IMR-90 (cell line): ENCODE measurements at regions not wholly inside any gene's neighbourhood (a gene's known extent, or its start where the extent isn't known, plus 50 kb on each side); places are given as distances from the start of the nearest gene placed in this dataset.
A peak's percentile ranks its signal among the peaks of the same experiment; 100 is the strongest.

ENCODE experiments used
- ATAC-seq: fragments of 200-7000 bp; cut with Tn5 transposase; 2 replicates; pipeline ENCODE4 v1.9.1; 2020; ENCODE audit warnings: low read depth, mild to moderate bottlenecking, moderate library complexity
- BruUV-seq: library from RNA; stranded (reverse); fragments of 400-500 nt; replicated peaks from 2 replicates; lab custom pipeline; 2021; lab: Mats Ljungman, UMichigan
- CTCF ChIA-PET: fragments of 300-600 bp; formaldehyde crosslinking; extraction: SDS; loops from one replicate; lab custom pipeline; 2021; ENCODE audit warnings: antibody characterized with exemption; lab: Yijun Ruan, JAX
- POLR2A ChIA-PET: fragments of 300-600 bp; sonication (Branson Sonifier 250); formaldehyde crosslinking; loops from one replicate; lab custom pipeline; 2022; ENCODE audit warnings: antibody characterized with exemption; ENCODE audit not compliant: unreplicated experiment; lab: Charles Lee
- DNase-seq: peaks from one replicate; pipeline ENCODE4 v3.0.0; 2013
- H2AFZ ChIP-seq: replicated peaks from 2 replicates; pipeline ENCODE3; 2013; ENCODE audit warnings: low read length, mild to moderate bottlenecking; ENCODE audit not compliant: poor library complexity
- H2AK5ac ChIP-seq: 2 replicates; pipeline ENCODE4 v1.6.1; 2013; ENCODE audit warnings: low read depth, low read length, inconsistent platforms
- H2AK9ac ChIP-seq: replicated peaks from 2 replicates; pipeline ENCODE3; 2013; ENCODE audit warnings: mild to moderate bottlenecking, low read depth, low read length, moderate library complexity; ENCODE audit not compliant: poor library complexity
- H2BK120ac ChIP-seq: 2 replicates; pipeline ENCODE4 v1.6.1; 2013; ENCODE audit warnings: low read depth, low read length, inconsistent platforms
- H2BK15ac ChIP-seq: 3 replicates; pipeline ENCODE4 v1.6.1; 2013; ENCODE audit warnings: low read depth, low read length, inconsistent platforms
- H2BK20ac ChIP-seq: 2 replicates; pipeline ENCODE4 v1.6.1; 2013; ENCODE audit warnings: low read depth, mild to moderate bottlenecking, inconsistent platforms, low read length, moderate library complexity
- H2BK5ac ChIP-seq: 2 replicates; pipeline ENCODE4 v1.6.1; 2013; ENCODE audit warnings: mild to moderate bottlenecking, low read depth, low read length, inconsistent platforms; ENCODE audit not compliant: poor library complexity, severe bottlenecking
- H3K14ac ChIP-seq: replicated peaks from 2 replicates; pipeline ENCODE4 v1.6.1; 2013; ENCODE audit warnings: low read depth, low read length, inconsistent platforms
- H3K18ac ChIP-seq: 2 replicates; pipeline ENCODE4 v1.6.1; 2013; ENCODE audit warnings: low read depth, low read length, control low read depth
- H3K23ac ChIP-seq: 2 replicates; pipeline ENCODE4 v1.6.1; 2013; ENCODE audit warnings: low read depth, low read length, inconsistent platforms
- H3K27ac ChIP-seq: 2 replicates; pipeline ENCODE4 v1.5.1; 2013; ENCODE audit warnings: mild to moderate bottlenecking, control low read depth, low read length; ENCODE audit not compliant: insufficient read depth
- H3K27me3 ChIP-seq: 2 replicates; pipeline ENCODE4 v1.6.1; 2013; ENCODE audit warnings: low read length; ENCODE audit not compliant: control insufficient read depth, insufficient read depth
- H3K36me3 ChIP-seq: 2 replicates; pipeline ENCODE4 v1.6.1; 2013; ENCODE audit warnings: low read length, mixed read lengths; ENCODE audit not compliant: control insufficient read depth, insufficient read depth
- H3K4ac ChIP-seq: 2 replicates; pipeline ENCODE4 v1.6.1; 2013; ENCODE audit warnings: low read depth, low read length, inconsistent platforms
- H3K4me1 ChIP-seq: 2 replicates; pipeline ENCODE4 v1.6.1; 2013; ENCODE audit warnings: low read length, mixed read lengths; ENCODE audit not compliant: control insufficient read depth, insufficient read depth
- H3K4me2 ChIP-seq: 2 replicates; pipeline ENCODE4 v1.6.1; 2013; ENCODE audit warnings: low read depth, mild to moderate bottlenecking, control low read depth, low read length, moderate library complexity
- H3K4me3 ChIP-seq: 2 replicates; pipeline ENCODE4 v1.5.1; 2013; ENCODE audit warnings: low read depth, mild to moderate bottlenecking, control low read depth, low read length, moderate library complexity; ENCODE audit not compliant: insufficient read depth
- H3K56ac ChIP-seq: 2 replicates; pipeline ENCODE4 v1.6.1; 2013; ENCODE audit warnings: low read length, inconsistent platforms; ENCODE audit not compliant: insufficient read depth; ENCODE audit errors: extremely low read depth
- H3K79me1 ChIP-seq, 2 experiments: 2 replicates each; pipeline ENCODE4 v1.6.1; 2013; ENCODE audit warnings: low read length in 2 of 2, inconsistent platforms in 1 of 2, low read depth in 1 of 2
- H3K9ac ChIP-seq: 2 replicates; pipeline ENCODE4 v1.6.1; 2013; ENCODE audit warnings: low read depth, low read length, control low read depth
- H3K9me1 ChIP-seq: 2 replicates; pipeline ENCODE4 v1.6.1; 2013; ENCODE audit warnings: low read length, inconsistent platforms; ENCODE audit not compliant: insufficient read depth
- H3K9me3 ChIP-seq: 2 replicates; pipeline ENCODE4 v1.6.1; 2013; ENCODE audit warnings: low read length; ENCODE audit not compliant: control insufficient read depth, insufficient read depth
- H4K20me1 ChIP-seq: 2 replicates; pipeline ENCODE4 v1.6.1; 2013; ENCODE audit warnings: low read length, inconsistent platforms; ENCODE audit not compliant: insufficient read depth
- H4K5ac ChIP-seq: 2 replicates; pipeline ENCODE4 v1.6.1; 2013; ENCODE audit warnings: mild to moderate bottlenecking, low read depth, low read length, control low read depth
- H4K8ac ChIP-seq, 2 experiments: 2 replicates each; pipeline ENCODE4 v1.6.1; 2013; ENCODE audit warnings: low read depth in 2 of 2, low read length in 2 of 2, control low read depth in 1 of 2, inconsistent platforms in 1 of 2
- H4K91ac ChIP-seq: 2 replicates; pipeline ENCODE4 v1.6.1; 2013; ENCODE audit warnings: low read depth, low read length, inconsistent platforms; ENCODE audit not compliant: insufficient read depth
- CHD1 ChIP-seq: IDR thresholded peaks from 2 replicates; pipeline ENCODE4 v1.6.1; 2012; ENCODE audit warnings: low read depth, low read length, improper control_type of control experiment
- CTCF ChIP-seq: conservative IDR thresholded peaks from 2 replicates; pipeline ENCODE4 v1.5.1; 2012; ENCODE audit warnings: mild to moderate bottlenecking, low read depth, low read length, improper control_type of control experiment
- FOS ChIP-seq: fragments of 150-350 bp; IDR thresholded peaks from 2 replicates; pipeline ENCODE4 v1.6.1; 2016; ENCODE audit warnings: low read depth, low read length
- MAFK ChIP-seq: IDR thresholded peaks from 2 replicates; pipeline ENCODE4 v1.6.1; 2012; ENCODE audit warnings: low read depth, low read length, improper control_type of control experiment
- MXI1 ChIP-seq: IDR thresholded peaks from 2 replicates; pipeline ENCODE4 v1.6.1; 2012; ENCODE audit warnings: low read depth, mild to moderate bottlenecking, low read length, moderate library complexity, borderline replicate concordance
- NFE2L2 ChIP-seq: fragments of 150-350 bp; IDR thresholded peaks from 2 replicates; pipeline ENCODE4 v1.6.1; 2016; ENCODE audit warnings: low read depth, mild to moderate bottlenecking, low read length
- RAD21 ChIP-seq: IDR thresholded peaks from 2 replicates; pipeline ENCODE4 v1.6.1; 2012; ENCODE audit warnings: low read length, improper control_type of control experiment
- RCOR1 ChIP-seq: IDR thresholded peaks from 2 replicates; pipeline ENCODE4 v1.6.1; 2012; ENCODE audit warnings: mild to moderate bottlenecking, low read length, improper control_type of control experiment; ENCODE audit not compliant: insufficient replicate concordance
- RFX5 ChIP-seq: IDR thresholded peaks from 2 replicates; pipeline ENCODE4 v1.8.0; 2012; ENCODE audit warnings: low read depth, mild to moderate bottlenecking, low read length, moderate library complexity
- SMC3 ChIP-seq: fragments of 150-350 bp; IDR thresholded peaks from 2 replicates; pipeline ENCODE4 v1.6.1; 2016; ENCODE audit warnings: low read depth, mild to moderate bottlenecking, antibody characterized with exemption, low read length, moderate library complexity
- USF2 ChIP-seq: fragments of 150-350 bp; IDR thresholded peaks from 2 replicates; pipeline ENCODE4 v1.6.1; 2017; ENCODE audit warnings: mild to moderate bottlenecking, antibody characterized with exemption, low read length, low read depth
- WGBS, 2 experiments: methylation state at CpG; one replicate each; pipeline versions ENCODE4 v1.1.5 to v1.1.7; 2013; ENCODE audit warnings: missing lambda C conversion rate in 2 of 2; ENCODE audit not compliant: insufficient read length in 1 of 2; ENCODE audit errors: extremely low coverage in 2 of 2; 5-methylcytosine and 5-hydroxymethylcytosine counted together
- dilution Hi-C: fragments of 300-500 bp; cut with HindIII; formaldehyde crosslinking; loops from one replicate; pipeline ENCODE4 v1.14.3; 2018; ENCODE audit warnings: low sequenced_read_pairs; ENCODE audit not compliant: unreplicated experiment
- in situ Hi-C: fragments of 300-500 bp; cut with MboI; formaldehyde crosslinking; loops from 3 replicates; pipeline ENCODE4 v1.14.3; 2019; ENCODE audit warnings: low sequenced_read_pairs, inconsistent platforms, mixed read lengths
- intact Hi-C: fragments of 100-400 bp; cut with micrococcal nuclease; formaldehyde crosslinking; loops from 2 replicates; pipeline ENCODE4 v1.10.0; 2022

- ATAC-seq, result peak; percentile 25; the same call in 1 of the 2 replicates
These were observed 163.2 kb downstream of the ARRDC3 start for GRCh38 chr5:91219803-91220371.

More at GRCh38 chr5:91219803-91220371, 163.2 kb downstream of the ARRDC3 start:
- Histone ChIP-seq H3K9ac (no peak overlapping the region), H4K91ac (0 out of 2 replicates have a peak overlapping the region, but pooled peaks have one; percentile 33), H2BK5ac (peak overlapping the region; percentile 88), H3K18ac (peak overlapping the region; percentile 67; the same call in 1 of the 2 replicates), H2BK120ac (peak overlapping the region; percentile 12; the same call in 1 of the 2 replicates), H2BK20ac (peak overlapping the region; percentile 29; the same call in 1 of the 2 replicates), H2BK15ac (0 out of 3 replicates have a peak overlapping the region, but pooled peaks have one; percentile 54), H4K5ac (peak overlapping the region; percentile 76; the same call in 1 of the 2 replicates), H3K56ac (no peak overlapping the region), H2AK9ac (no peak overlapping the region), H3K27ac (peak overlapping the region; percentile 47; the same call in 1 of the 2 replicates), H3K9me3 (no peaks in the 10 kb centered on the region), H2AK5ac (0 out of 2 replicates have a peak overlapping the region, but pooled peaks have one; percentile 6), H3K4me3 (no peak overlapping the region), H3K36me3 (no peaks in the 10 kb centered on the region), H3K4me2 (peak overlapping the region; percentile 12; the same call in 1 of the 2 replicates), H3K9me1 (no peaks in the 10 kb centered on the region), H3K14ac (no peak overlapping the region), H4K20me1 (no peaks in the 10 kb centered on the region), H3K23ac (no peak overlapping the region), H2AFZ (no peak overlapping the region), H4K8ac (no peak overlapping the region), H3K4ac (no peak overlapping the region), H3K27me3 (no peaks in the 10 kb centered on the region), H3K79me1 (no peaks in the 10 kb centered on the region), H3K4me1 (peaks cover 2% of the 10 kb centered on the region)
- ChIA-PET POLR2A (interaction anchor here (0.5 kb wide), 1 partner anchor 37 kb away, joined by 3 read pairs; no protein-coding TSS in a partner anchor), CTCF (interaction anchor here (0.7 to 2.1 kb wide), 7 partner anchors 13 to 166 kb away, joined by 3 to 15 read pairs (median 4); no protein-coding TSS in a partner anchor)
- peak; percentile 57 for DNase-seq
- intact Hi-C loops (loop anchor here (10.0 kb wide), 1 partner anchor 1365 kb away; no protein-coding TSS in a partner anchor), in situ Hi-C loops (loop anchor here (10.0 kb wide), 1 partner anchor 55 kb away; no protein-coding TSS in a partner anchor), dilution Hi-C loops (no loop called here)
- TF ChIP-seq USF2 (no peak), NFE2L2 (no peak), MAFK (no peak), CHD1 (no peak), CTCF (peak; percentile 37), FOS (no peak), MXI1 (no peak), SMC3 (peak; percentile 45), RAD21 (peak; percentile 41), RFX5 (no peak), RCOR1 (no peak)
- no CpG with 5 or more reads among the region's 3 CpGs for WGBS, 2 experiments
- BruUV-seq, result no TSS peak
